HG03521 (cell line): ENCODE measurements at regions not wholly inside any gene's neighbourhood (a gene's known extent, or its start where the extent isn't known, plus 50 kb on each side); places are given as distances from the start of the nearest gene placed in this dataset.

Experiments used
- ATAC-seq: cut with Tn5 transposase; IDR thresholded peaks from one replicate; pipeline ENCODE4 v1.9.1; 2021; ENCODE audit warnings: mild to moderate bottlenecking, moderate library complexity; ENCODE audit not compliant: unreplicated experiment

GRCh38 chr10:90317172-90317571 lies 540.7 kb downstream of the HTR7 start:
- ATAC-seq, result no peak

- no peak for ATAC-seq
These were observed 539.2 kb downstream of the HTR7 start for GRCh38 chr10:90318659-90319058.

GRCh38 chr10:90319188-90319914 lies 538.5 kb downstream of the HTR7 start:
- ATAC-seq, result peak; percentile 83

GRCh38 chr10:90321132-90321816 lies 536.6 kb downstream of the HTR7 start:
- ATAC-seq, result no peak

GRCh38 chr10:90326498-90327267 lies 531.2 kb downstream of the HTR7 start:
- no peak for ATAC-seq

GRCh38 chr10:90327611-90328010 lies 530.2 kb downstream of the HTR7 start:
- no peak for ATAC-seq

GRCh38 chr10:90328459-90328858 lies 529.4 kb downstream of the HTR7 start:
- no peak for ATAC-seq

- ATAC-seq, result no peak
These were observed 528.9 kb downstream of the HTR7 start for GRCh38 chr10:90328896-90329295.

GRCh38 chr10:90337316-90337715 lies 520.5 kb downstream of the HTR7 start:
- no peak for ATAC-seq

- no peak for ATAC-seq
These were observed 515.4 kb downstream of the HTR7 start for GRCh38 chr10:90342480-90342879.

GRCh38 chr10:90344226-90344625 lies 513.6 kb downstream of the HTR7 start:
- no peak for ATAC-seq

GRCh38 chr10:90347239-90347638 lies 510.6 kb downstream of the HTR7 start:
- no peak for ATAC-seq

- ATAC-seq, result no peak
These were observed 507.7 kb downstream of the HTR7 start for GRCh38 chr10:90350122-90350521.

- ATAC-seq, result no peak
These were observed 505.6 kb downstream of the HTR7 start for GRCh38 chr10:90352288-90352687.

- ATAC-seq, result no peak
These were observed 502.9 kb downstream of the HTR7 start for GRCh38 chr10:90354914-90355313.

GRCh38 chr10:90363799-90364483 lies 493.9 kb downstream of the HTR7 start:
- no peak for ATAC-seq

GRCh38 chr10:90372451-90372850 lies 485.4 kb downstream of the HTR7 start:
- no peak for ATAC-seq

- ATAC-seq, result no peak
These were observed 483.9 kb downstream of the HTR7 start for GRCh38 chr10:90373911-90374310.

GRCh38 chr10:90378524-90379076 lies 479.2 kb downstream of the HTR7 start:
- no peak for ATAC-seq

GRCh38 chr10:90381468-90381867 lies 476.4 kb downstream of the HTR7 start:
- no peak for ATAC-seq

GRCh38 chr10:90389876-90390275 lies 468.0 kb downstream of the HTR7 start:
- ATAC-seq, result no peak
